Anterior cingulate cortex (tissue), 58 donors: ENCODE measurements at regions not wholly inside any gene's neighbourhood (a gene's known extent, or its start where the extent isn't known, plus 50 kb on each side); places are given as distances from the start of the nearest gene placed in this dataset.

Experiments used
- DNase-seq, 58 donors: peaks; one replicate each; lab custom pipeline; 2025; lab: John Stamatoyannopoulos, UW

DNA sequence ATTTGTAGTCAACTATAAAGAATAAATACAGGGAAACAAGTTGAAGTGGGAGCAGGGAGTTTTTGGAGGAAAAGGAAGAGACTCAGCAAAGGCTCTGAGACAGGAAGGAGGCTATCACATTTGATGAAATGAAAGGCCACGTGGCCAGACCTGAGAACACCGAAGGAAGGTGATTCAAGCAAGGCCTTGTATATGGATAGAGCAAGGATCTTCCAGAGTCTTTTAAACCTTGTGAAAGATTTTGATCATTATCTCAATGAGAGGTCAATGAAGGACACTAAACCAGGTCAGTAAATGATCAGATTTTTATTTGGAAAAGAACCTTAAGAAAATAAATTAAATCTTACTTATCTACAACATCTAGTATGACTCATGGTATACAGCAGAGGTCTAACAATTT, 523.5 kb downstream of the SLC16A7 start:
- no peak for DNase-seq

DNA sequence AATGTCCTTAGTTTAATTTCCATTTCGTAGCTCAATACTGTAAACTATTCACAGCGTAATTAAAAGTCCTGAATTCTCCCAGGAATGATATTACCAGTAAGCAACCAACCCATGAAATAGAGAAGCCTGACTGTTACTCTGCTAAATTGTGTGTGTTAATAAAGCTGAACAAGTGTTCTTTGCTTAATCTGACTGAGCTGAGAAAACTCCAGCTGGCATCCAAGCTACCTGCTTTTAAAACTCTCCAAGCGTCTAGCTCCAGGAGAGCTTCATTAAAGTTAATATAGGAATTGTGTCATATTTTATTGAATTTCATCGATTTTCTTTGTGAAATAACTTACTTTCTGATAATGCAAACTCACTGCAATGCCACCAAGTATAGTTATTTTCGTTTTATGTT, 524.4 kb downstream of the SLC16A7 start:
- no peak for DNase-seq

DNA sequence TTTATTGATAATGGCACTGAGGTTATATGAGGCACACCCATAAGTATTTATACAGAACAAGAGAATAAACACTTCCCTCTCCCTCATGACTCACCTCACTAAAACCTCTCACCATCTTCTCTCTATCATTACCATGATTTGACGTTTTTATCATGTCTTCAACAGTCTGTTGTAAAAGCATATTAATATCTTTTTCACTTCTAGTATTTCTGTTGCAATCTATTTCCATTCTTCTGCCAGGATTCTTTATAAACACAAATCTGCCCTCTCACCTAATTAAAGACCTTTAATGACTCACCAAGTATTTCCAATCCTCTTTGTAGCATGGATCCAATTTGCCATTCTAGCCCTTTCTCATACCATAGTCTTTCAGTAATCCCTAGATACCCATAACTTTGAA, 527.7 kb downstream of the SLC16A7 start:
- DNase-seq = no peak

DNA sequence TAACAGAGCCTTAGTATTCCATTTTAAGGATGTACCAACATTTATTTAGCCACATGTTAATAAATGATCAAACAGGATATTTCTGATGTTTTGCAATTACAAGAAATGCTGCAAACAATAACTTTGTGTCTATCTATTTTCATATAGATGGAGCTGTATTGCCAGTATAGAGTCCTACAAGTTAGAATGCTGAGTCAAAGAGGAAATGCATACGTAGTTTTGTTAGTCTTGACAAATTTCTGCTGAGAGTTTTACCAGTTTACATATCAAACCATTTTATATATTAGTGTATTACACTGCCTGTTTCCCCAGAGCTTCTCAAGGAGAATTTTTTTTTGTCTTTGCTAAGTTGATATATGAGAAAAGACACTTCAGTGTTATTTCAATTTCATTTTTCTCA, 541.7 kb downstream of the SLC16A7 start:
- DNase-seq = no peak

DNA sequence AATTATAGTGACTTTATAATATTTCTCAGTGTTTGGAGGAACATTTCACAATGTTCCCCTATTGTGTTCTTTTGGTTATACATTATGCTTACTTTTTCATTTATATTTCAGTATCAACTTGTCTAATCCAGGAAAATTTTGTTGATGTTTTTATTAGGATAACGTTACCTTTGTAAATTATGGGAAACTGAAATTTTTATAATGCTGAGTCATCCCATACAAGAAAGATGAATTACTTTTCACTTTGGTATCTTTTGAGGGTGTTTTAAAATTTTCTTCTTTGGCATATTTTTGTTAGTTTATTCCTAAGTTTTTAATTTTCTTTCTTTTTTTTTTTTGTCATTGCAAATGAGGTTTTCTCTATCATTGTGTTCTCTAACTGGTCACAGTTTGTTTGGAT, 542.7 kb downstream of the SLC16A7 start:
- DNase-seq = no peak

DNA sequence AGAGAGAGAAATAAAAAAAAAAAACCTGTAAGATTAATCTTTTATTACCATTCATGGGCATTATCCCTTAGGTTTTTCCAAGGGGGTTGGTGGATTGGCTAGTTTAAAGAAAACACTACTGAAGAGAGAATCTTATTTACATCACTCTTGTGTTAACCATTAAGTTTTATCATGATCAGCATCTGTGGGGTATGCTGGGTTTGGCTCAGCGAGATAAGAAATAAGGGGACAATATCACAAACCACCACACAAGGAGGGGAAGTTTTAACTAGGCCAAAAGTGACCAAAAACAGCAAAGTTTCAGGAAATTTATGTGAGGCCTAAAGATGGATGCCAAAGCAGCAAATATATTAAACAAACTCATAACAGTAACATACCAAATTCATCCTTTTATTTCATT, 548.6 kb downstream of the SLC16A7 start:
- no peak for DNase-seq

DNA sequence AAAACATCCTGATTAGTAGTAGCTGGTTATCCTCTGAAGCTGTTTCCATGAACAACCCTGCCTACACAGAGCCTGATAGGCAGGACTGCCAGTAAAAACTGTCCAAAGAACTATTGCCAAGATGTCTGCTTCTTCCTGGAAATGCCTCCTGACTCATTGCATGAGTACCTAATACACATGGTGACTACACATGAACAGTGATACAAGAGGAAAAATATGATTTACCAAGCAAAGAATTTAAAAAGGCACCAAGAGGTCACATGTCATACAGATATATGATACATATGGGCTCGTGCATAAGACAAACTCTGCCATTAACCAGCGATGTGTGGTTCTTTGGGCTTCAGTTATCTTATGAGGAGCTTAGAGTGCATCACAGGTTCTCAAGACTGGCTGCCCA, 552.3 kb downstream of the SLC16A7 start:
- DNase-seq = no peak

DNA sequence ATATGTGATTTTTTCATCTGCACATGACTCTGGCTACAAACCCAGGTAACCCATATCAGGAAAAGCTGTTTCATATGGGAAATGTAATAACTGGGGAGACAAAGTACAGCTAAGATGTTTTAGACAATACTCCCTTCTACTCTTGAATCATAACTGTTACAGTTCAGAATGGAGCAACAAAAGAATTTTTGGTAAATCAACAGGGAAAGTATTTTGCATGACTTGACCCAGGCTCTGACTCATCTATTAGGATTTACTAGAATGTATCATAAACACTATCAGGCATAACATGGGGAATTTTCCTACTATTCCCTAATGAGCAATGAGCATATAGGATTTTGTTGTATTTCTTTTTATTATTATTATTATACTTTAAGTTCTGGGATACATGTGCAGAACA, 553.0 kb downstream of the SLC16A7 start:
- DNase-seq = no peak

DNA sequence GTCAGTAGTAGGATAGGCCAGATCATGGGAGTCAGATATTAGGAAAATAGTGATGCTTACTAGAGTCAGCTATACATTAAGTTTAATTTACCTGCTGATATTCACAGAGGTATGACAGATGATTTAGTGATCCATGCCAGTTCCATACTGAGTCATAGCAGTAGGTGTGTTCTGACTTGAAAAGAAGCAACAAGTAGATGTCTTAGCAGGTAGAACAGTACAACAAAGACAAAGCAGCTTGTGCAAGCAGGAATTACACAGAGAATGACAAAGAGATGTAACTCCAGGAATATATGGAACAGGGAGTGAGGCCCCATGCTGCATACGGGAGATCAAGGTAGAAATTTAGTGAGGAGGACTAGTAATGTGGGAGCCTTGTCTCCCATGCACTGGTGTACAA, 556.9 kb downstream of the SLC16A7 start:
- DNase-seq = no peak

DNA sequence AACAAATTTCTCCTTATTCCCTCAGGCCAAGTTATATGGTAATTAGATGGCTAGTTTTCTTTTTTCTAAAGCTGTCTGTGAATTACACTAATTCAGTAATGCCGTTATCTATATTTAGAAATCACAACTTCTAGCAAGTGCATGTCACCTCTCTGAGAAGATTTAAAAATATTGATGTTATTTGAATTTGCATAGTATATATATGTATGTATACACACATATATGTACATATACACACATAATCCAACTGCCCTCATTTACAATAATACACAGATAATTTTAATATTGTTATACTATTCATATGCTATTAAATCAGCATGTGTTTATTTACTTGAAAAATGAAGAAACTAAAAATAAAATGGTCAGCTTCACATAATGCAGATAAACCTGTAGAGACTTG, 563.9 kb downstream of the SLC16A7 start:
- DNase-seq = no peak

DNA sequence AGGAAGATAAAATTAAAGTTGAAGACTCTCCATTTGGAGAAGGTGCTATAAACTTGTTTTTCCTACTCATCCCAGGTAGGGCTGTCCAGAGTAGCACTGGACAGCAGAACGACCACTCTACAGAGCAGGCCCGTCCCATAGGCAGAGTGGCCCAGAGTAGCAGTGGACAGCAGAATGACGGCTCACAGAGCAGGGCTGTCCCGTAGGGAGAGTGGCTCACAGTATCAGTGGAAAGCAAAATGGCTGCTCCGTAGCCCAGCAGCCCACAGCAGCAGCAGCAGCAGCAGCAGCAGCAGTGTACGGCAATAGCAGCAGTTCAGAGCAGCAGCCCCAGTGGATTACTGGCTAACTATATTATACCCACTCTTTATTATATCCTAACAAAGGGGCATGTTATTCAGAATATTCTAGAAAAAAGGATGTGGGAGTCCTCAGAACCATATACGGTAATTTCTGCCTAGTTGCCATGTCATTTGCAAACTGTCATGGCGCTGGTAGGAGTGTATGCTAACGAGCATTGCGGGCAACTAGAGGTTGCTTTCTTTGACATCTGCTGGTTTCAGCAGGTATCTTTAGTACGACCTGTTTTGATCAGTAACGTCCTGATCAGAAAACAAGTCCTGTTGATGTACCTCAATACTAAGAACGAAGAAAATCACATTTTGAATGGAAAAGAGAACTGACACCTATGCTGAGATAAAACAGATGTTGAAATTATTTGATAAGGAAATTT, 567.3 kb downstream of the SLC16A7 start:
- no peak for DNase-seq

DNA sequence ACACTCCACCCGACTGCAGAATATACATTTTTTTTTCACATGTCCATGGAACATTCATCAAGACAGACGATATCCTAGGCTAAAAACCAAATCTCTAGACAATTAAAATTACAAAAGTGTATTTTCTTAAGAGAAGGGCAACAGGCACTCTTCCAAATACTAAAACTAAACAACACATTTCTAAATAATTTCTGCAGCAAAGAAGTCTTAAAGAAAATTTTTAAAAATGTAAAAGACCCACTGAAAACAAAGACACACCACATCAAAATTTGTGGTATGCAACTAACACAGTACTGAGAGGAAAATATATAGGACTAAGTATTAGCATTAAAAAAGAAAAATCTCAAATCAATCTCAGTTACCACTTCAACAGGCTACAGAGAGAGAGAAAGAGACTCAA, 570.0 kb downstream of the SLC16A7 start:
- DNase-seq = no peak

DNA sequence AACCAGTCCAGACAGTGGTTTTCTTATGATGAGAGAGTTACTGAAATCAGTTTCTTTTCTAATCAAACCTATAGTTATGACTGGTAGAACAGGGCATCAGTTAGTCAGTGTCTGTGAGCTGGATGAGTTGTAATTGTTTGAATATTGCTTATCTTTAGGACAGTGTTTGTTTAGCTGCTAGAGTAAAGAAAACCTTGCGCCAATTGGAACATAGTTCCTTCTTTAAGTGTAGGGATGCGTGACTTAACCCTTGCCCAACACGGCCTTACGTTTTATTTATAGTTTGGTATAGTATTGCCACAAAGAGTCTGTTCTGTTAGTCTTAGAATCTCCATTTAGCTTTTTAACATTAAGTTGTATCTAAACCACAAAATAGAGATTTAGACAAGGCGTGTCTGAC, 572.6 kb downstream of the SLC16A7 start:
- DNase-seq = no peak

DNA sequence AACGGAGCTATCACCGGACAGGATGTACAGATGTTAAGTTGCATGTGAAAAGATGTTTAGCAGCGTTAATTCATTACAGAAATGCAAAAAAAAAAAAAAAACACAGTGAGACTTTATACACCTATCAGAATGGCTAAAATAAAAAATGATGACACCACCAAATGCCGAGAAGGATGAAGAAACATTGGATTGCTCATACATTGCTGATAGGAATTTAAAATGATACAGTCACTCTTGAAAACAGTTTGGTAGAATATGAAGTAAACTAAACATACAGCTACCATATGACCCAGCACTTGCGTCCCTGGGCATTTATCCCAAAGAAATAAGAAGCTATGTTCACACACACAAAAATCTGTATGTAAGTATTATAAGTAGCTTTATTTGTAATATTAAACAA, 574.1 kb downstream of the SLC16A7 start:
- no peak for DNase-seq

DNA sequence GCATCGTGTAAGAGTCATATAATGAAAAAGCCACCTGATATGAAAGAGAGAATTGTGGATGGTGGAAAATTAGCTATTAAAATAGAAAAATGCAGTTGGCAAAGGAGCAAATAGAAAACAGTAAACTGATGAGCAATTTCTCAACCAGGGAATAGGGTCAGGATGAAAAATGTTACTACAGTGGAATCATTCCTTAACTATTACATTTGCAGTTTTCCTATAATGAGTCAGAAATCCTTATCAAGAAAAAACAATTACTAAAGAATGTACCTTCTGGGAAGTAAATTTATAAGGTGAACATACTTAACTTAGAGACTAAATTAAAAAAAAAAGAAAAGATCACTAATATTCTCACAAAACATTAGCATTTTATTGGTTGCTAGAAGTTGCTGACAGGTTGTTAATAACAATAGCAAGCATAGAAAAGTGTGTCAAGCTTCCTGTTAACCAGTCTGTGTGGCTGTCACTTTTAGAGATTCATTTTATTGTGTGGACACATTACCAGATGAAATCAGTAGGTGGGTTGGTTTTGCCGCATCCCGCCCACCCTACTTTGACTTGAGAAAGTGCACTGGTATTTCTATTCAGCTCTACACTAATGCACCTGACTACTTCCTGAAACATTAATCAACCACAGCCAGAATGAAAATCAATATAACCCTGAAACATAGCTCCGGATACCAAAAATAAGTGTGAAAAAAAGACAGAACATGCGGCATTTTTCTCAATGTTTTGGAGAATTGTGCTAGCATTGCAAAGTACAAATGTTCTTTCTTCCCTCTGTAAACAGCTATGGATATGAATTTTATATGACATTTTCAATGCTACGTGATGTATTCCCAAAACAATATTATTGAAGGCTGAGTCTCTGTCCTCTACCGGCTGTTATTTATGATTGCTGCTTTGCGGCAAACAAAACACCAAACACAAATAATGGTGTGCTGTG, 576.7 kb downstream of the SLC16A7 start:
- DNase-seq = no peak

DNA sequence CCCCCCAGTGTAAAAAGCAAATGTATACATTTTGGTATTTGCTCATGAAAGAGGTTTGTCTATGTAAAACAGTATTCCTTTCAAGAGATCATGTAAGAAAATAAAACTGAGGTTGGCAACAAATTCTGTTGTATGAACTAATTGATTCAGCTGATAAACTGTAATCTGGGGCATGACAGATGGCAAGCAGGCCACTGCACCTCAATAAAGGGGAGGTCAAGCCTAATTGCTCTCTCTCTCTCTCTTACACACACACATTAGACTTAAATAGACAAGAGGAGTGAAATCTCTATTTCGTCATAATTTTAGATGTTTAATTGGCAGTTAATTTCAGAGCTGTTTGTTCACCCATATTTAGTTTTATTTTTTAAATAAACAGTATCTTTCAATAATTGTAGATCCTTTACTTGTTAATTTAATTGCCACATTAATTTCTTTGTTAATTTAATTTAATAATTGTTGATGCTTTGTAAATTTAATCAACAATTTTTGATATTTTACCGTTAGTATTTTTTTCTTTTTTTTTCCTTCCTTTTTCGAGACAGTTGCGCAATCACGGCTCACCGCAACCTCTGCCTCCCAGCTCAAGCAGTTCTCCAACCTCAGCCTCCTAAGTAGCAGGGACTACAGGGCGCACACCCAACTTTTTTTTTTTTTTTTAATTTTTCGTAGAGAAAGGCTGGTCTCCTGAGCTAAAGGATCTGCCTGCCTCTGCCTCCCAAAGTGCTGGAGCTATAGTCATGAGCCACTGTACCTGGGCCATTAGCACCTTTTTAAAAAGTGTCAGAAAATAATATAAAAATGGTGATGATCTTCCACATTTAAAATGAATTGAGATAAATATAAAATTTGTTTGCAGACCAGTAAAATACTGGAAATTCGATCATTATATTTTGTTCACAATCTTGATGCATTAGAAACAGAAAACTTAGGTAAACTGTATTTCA, 577.7 kb downstream of the SLC16A7 start:
- no peak for DNase-seq

DNA sequence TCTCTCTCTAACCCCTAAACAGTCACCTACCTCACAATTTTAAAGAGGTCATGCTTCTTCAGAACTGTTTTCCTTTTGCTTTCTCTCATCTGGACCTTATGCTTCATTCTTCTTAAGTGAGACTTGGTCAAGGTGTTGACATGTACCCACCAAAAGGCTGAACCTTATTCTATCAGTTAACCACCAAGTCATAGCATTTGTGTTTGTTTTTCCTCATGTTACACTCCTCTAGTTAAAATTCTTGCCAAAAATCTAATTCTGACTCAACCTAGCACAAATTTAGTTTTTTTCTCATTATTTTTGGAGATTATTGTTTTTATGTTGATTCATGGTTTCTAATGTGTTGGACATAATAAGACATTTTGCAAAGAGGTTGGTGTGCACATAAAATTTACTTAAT, 578.6 kb downstream of the SLC16A7 start:
- DNase-seq = no peak

DNA sequence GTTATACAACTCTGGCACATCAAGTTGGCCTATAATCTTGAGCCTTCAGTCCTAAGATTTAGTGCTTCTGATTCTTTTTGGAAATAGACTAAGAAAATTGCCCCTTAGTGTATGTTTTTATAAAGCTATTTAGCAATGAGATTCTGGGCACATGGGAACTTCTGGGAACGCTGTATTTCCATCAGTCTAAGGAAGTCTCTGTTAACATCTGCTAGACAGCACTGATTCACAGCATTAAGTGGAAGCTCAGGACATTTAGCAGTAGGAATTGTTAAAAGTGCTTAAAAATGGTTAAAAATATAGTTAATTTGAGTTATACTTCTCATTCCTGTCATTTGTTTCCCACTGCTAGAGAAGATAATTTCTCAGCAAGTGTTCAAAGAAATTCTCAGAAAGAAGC, 579.1 kb downstream of the SLC16A7 start:
- no peak for DNase-seq

DNA sequence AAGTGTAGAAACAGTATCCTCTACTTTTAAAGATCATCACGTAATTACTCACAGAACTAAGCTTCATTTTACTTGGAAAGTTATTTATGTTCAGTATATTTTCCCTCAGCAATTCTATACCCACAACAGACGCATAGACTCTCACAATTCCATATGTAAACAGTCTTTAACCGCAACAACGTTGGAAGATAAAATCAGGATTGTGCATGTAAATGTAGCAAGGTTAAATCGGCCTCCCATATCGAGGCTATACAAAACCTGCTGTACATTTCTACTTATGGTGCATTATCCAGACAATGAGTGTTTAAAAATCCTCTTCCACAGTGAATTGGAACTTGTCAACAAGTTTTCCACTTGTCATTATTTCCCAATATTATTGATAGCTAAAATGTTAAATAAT, 581.1 kb downstream of the SLC16A7 start:
- DNase-seq = no peak

DNA sequence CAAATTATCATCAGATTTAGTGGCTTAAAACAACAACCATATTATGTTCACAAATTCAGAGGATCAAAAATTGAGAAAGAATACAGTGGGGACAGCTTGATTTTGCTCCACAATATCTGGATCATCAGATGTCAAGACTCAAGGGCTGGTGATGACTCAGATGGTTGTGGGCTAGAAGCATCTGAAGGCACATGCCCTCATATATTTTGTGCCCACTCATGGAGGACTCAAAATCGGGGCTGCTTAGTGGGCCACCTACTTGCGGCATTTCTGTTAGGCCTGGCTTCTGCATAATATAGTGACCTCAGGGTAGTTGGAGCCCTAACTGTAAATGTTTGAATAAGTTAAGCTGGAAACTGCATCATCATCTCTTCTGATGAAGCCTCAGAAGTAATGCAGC, 584.5 kb downstream of the SLC16A7 start:
- DNase-seq = no peak

DNA sequence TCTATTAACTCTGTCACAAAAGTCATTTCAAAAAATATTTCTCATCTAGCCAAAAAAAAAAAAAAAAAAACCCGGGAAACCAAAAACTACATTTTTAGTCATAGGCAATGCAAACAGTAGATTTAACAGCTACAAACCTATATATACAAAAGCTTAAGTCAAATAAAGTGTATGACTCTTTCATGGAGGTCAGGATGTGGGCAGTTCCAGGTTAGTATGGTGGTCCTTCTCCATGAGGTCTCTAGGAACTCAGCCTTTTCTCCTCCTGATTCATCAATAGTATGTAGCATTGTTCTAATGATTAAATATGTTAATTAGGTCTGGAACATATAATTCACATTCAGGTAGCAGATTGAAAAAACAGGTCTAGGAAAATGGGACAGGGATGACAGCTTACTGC, 586.5 kb downstream of the SLC16A7 start:
- no peak for DNase-seq
